ENCODE measurements at regions not wholly inside any gene's neighbourhood (a gene's known extent, or its start where the extent isn't known, plus 50 kb on each side); places are given as distances from the start of the nearest gene placed in this dataset.

GRCh38 chr19:30236587-30236986, 135.6 kb upstream of the ZNF536 start:
- H4K20me1 ChIP-seq (ENCODE audit: insufficient read depth, low read length) = no peaks in the 10 kb centered on the region
- no peak overlapping the region for H3K14ac ChIP-seq (replicated peaks; ENCODE audit: low read depth, low read length)
- H3K9me3 ChIP-seq (ENCODE audit: control insufficient read depth, insufficient read depth, low read length) = no peaks in the 10 kb centered on the region; the same call in 1 of the 2 replicates
- H3K27ac ChIP-seq (ENCODE audit: insufficient read depth, low read length) = no peak overlapping the region
- no peak overlapping the region for H2AK5ac ChIP-seq (ENCODE audit: low read depth, low read length)
- no peaks in the 10 kb centered on the region for H3K4me1 ChIP-seq (ENCODE audit: control insufficient read depth, insufficient read depth, low read length)
- no CpG with 5 or more reads among the region's 4 CpGs for WGBS, 2 experiments (ENCODE audit: extremely low coverage in 2 of 2, insufficient read length in 1 of 2)
- intact Hi-C loops (cut with micrococcal nuclease) = no loop called here
- H3K9me1 ChIP-seq (ENCODE audit: insufficient read depth, low read length) = no peaks in the 10 kb centered on the region
- H2AK9ac ChIP-seq (replicated peaks; ENCODE audit: low read depth, low read length, poor library complexity) = no peak overlapping the region
- no peak for ATAC-seq (ENCODE audit: low read depth)
- dilution Hi-C loops (cut with HindIII; ENCODE audit: low sequenced_read_pairs, unreplicated experiment) = no loop called here
- H3K4ac ChIP-seq (ENCODE audit: low read depth, low read length) = no peak overlapping the region
- H3K4me2 ChIP-seq (ENCODE audit: low read depth, low read length) = no peak overlapping the region
- H2BK5ac ChIP-seq (ENCODE audit: low read depth, low read length, poor library complexity, severe bottlenecking) = no peak overlapping the region
- H3K36me3 ChIP-seq (ENCODE audit: control insufficient read depth, insufficient read depth, low read length) = no peaks in the 10 kb centered on the region
- DNase-seq = no peak
- no peak overlapping the region for H2BK15ac ChIP-seq (ENCODE audit: low read depth, low read length)
- TF ChIP-seq BHLHE40 (IDR thresholded peaks at IDR 0.05; ENCODE audit: low read depth, low read length) (no peak), CHD1 (IDR thresholded peaks at IDR 0.05; ENCODE audit: low read depth, low read length) (no peak)
- no peak overlapping the region for H2AFZ ChIP-seq (replicated peaks; ENCODE audit: low read length, poor library complexity)
- no peak overlapping the region for H2BK20ac ChIP-seq (ENCODE audit: low read depth, low read length)
- no peak overlapping the region for H3K9ac ChIP-seq (ENCODE audit: low read depth, low read length)
- H4K8ac ChIP-seq (ENCODE audit: low read depth in 2 of 2, low read length in 2 of 2) = no peak overlapping the region
- H2BK120ac ChIP-seq (ENCODE audit: low read depth, low read length) = no peak overlapping the region
- no peak overlapping the region for H3K18ac ChIP-seq (ENCODE audit: low read depth, low read length)
- in situ Hi-C loops (cut with MboI; ENCODE audit: low sequenced_read_pairs) = no loop called here
- ChIA-PET POLR2A (ENCODE audit: unreplicated experiment) (no interaction called here), CTCF (interaction anchor here (0.6 kb wide), 1 partner anchor 17 kb away, joined by 4 read pairs; no protein-coding TSS in a partner anchor)
- H4K91ac ChIP-seq (ENCODE audit: insufficient read depth, low read depth, low read length) = no peak overlapping the region
- peaks cover 1% of the 10 kb centered on the region; the same call in 1 of the 2 replicates for H3K27me3 ChIP-seq (ENCODE audit: control insufficient read depth, insufficient read depth, low read length)
- H3K79me1 ChIP-seq (ENCODE audit: low read depth in 1 of 2, low read length in 2 of 2) = no peaks in the 10 kb centered on the region
- H3K23ac ChIP-seq (ENCODE audit: low read depth, low read length) = no peak overlapping the region
- H3K4me3 ChIP-seq (ENCODE audit: insufficient read depth, low read depth, low read length) = no peak overlapping the region
- BruUV-seq (replicated peaks) = no TSS peak
- no peak overlapping the region for H3K56ac ChIP-seq (ENCODE audit: extremely low read depth, insufficient read depth, low read length)
- no peak overlapping the region for H4K5ac ChIP-seq (ENCODE audit: low read depth, low read length)

Measured in IMR-90 (cell line).